Activated T-cell treated with anti-CD3 and anti-CD28 coated beads, Interleukin-2, amount 50 U/mL, for 4 hours (primary cell): ENCODE measurements at regions not wholly inside any gene's neighbourhood (a gene's known extent, or its start where the extent isn't known, plus 50 kb on each side); places are given as distances from the start of the nearest gene placed in this dataset.

ENCODE experiments used
- ATAC-seq, 2 donors: fragments of 200-7000 bp; cut with Tn5 transposase; one replicate each; pipeline ENCODE4 v1.10.0; 2021
- DNase-seq: peaks from one replicate; pipeline ENCODE4 v3.0.0-alpha.2; 2020
- H3K27me3 Mint-ChIP-seq: one replicate; pipeline ENCODE4 v1.8.0; 2021; ENCODE audit warnings: low read depth, mixed read lengths
- H3K36me3 Mint-ChIP-seq: one replicate; pipeline ENCODE4 v1.8.0; 2022; ENCODE audit warnings: mixed read lengths; ENCODE audit not compliant: insufficient read depth
- H3K4me1 Mint-ChIP-seq: one replicate; pipeline ENCODE4 v1.8.0; 2021; ENCODE audit warnings: low read depth, mixed read lengths
- H3K4me3 Mint-ChIP-seq: one replicate; pipeline ENCODE4 v1.8.0; 2021; ENCODE audit warnings: mild to moderate bottlenecking, moderate library complexity, mixed read lengths
- H3K9me3 Mint-ChIP-seq: one replicate; pipeline ENCODE4 v1.8.0; 2021; ENCODE audit warnings: mixed read lengths

GRCh38 chr9:108456903-108457302, 398.9 kb downstream of the ACTL7B start:
- DNase-seq (no peak), ATAC-seq (no peak)
- Mint-ChIP-seq H3K4me3 (no peak overlapping the region), H3K9me3 (no peaks in the 10 kb centered on the region), H3K4me1 (no peaks in the 10 kb centered on the region), H3K36me3 (no peaks in the 10 kb centered on the region), H3K27me3 (no peaks in the 10 kb centered on the region)

- Mint-ChIP-seq H3K4me1 (no peaks in the 10 kb centered on the region), H3K27me3 (peaks cover 3% of the 10 kb centered on the region), H3K9me3 (peaks cover 3% of the 10 kb centered on the region), H3K4me3 (no peak overlapping the region), H3K36me3 (no peaks in the 10 kb centered on the region)
- DNase-seq (no peak), ATAC-seq (no peak)
Measured at GRCh38 chr9:108445431-108446071, 410.2 kb downstream of the ACTL7B start.

- Mint-ChIP-seq H3K36me3 (no peaks in the 10 kb centered on the region), H3K4me3 (no peak overlapping the region), H3K4me1 (no peaks in the 10 kb centered on the region), H3K27me3 (peaks cover 3% of the 10 kb centered on the region), H3K9me3 (peaks cover 3% of the 10 kb centered on the region)
- ATAC-seq: no peak
- no peak for DNase-seq
Measured at GRCh38 chr9:108444400-108445358, 411.1 kb downstream of the ACTL7B start.

- no peaks in the 10 kb centered on the region for H3K27me3 Mint-ChIP-seq
- DNase-seq: no peak
- H3K4me3 Mint-ChIP-seq: no peak overlapping the region
- no peak for ATAC-seq
- peaks cover 6% of the 10 kb centered on the region for H3K9me3 Mint-ChIP-seq
- H3K36me3 Mint-ChIP-seq: no peaks in the 10 kb centered on the region
- H3K4me1 Mint-ChIP-seq: no peaks in the 10 kb centered on the region
Measured at GRCh38 chr9:108443741-108444140, 412.0 kb downstream of the ACTL7B start.

GRCh38 chr9:108443019-108443633, 412.7 kb downstream of the ACTL7B start:
- Mint-ChIP-seq H3K4me3 (no peak overlapping the region), H3K27me3 (no peaks in the 10 kb centered on the region), H3K36me3 (no peaks in the 10 kb centered on the region), H3K9me3 (peaks cover 9% of the 10 kb centered on the region), H3K4me1 (no peaks in the 10 kb centered on the region)
- DNase-seq: no peak
- no peak for ATAC-seq

GRCh38 chr9:108442627-108443018, 413.2 kb downstream of the ACTL7B start:
- Mint-ChIP-seq H3K4me3 (no peak overlapping the region), H3K4me1 (no peaks in the 10 kb centered on the region), H3K9me3 (peaks cover 9% of the 10 kb centered on the region), H3K27me3 (no peaks in the 10 kb centered on the region), H3K36me3 (no peaks in the 10 kb centered on the region)
- DNase-seq (no peak), ATAC-seq (no peak)

GRCh38 chr9:108441726-108442125, 414.1 kb downstream of the ACTL7B start:
- Mint-ChIP-seq H3K36me3 (no peaks in the 10 kb centered on the region), H3K27me3 (no peaks in the 10 kb centered on the region), H3K4me3 (no peak overlapping the region), H3K4me1 (no peaks in the 10 kb centered on the region), H3K9me3 (peaks cover 9% of the 10 kb centered on the region)
- ATAC-seq (no peak), DNase-seq (no peak)

GRCh38 chr9:108441251-108441650, 414.5 kb downstream of the ACTL7B start:
- no peak overlapping the region for H3K4me3 Mint-ChIP-seq
- no peaks in the 10 kb centered on the region for H3K27me3 Mint-ChIP-seq
- H3K4me1 Mint-ChIP-seq: no peaks in the 10 kb centered on the region
- ATAC-seq (no peak), DNase-seq (no peak)
- H3K36me3 Mint-ChIP-seq: no peaks in the 10 kb centered on the region
- H3K9me3 Mint-ChIP-seq: peaks cover 11% of the 10 kb centered on the region

- DNase-seq (no peak), ATAC-seq (no peak)
- no peaks in the 10 kb centered on the region for H3K27me3 Mint-ChIP-seq
- no peaks in the 10 kb centered on the region for H3K4me1 Mint-ChIP-seq
- H3K9me3 Mint-ChIP-seq: peaks cover 8% of the 10 kb centered on the region
- no peak overlapping the region for H3K4me3 Mint-ChIP-seq
- no peaks in the 10 kb centered on the region for H3K36me3 Mint-ChIP-seq
Measured at GRCh38 chr9:108439947-108440346, 415.8 kb downstream of the ACTL7B start.

GRCh38 chr9:108437656-108438055, 418.1 kb downstream of the ACTL7B start:
- no peaks in the 10 kb centered on the region for H3K36me3 Mint-ChIP-seq
- H3K9me3 Mint-ChIP-seq: peaks cover 8% of the 10 kb centered on the region
- ATAC-seq (no peak), DNase-seq (no peak)
- no peaks in the 10 kb centered on the region for H3K4me1 Mint-ChIP-seq
- no peaks in the 10 kb centered on the region for H3K27me3 Mint-ChIP-seq
- H3K4me3 Mint-ChIP-seq: no peak overlapping the region

- DNase-seq: no peak
- peaks cover 18% of the 10 kb centered on the region for H3K9me3 Mint-ChIP-seq
Measured at GRCh38 chr9:108436448-108436847, 419.3 kb downstream of the ACTL7B start.

GRCh38 chr9:108434502-108434901, 421.3 kb downstream of the ACTL7B start:
- Mint-ChIP-seq H3K4me1 (no peaks in the 10 kb centered on the region), H3K9me3 (peaks cover 29% of the 10 kb centered on the region), H3K4me3 (no peak overlapping the region), H3K27me3 (no peaks in the 10 kb centered on the region), H3K36me3 (no peaks in the 10 kb centered on the region)
- ATAC-seq (no peak), DNase-seq (no peak)

More at GRCh38 chr9:108436448-108436847, 419.3 kb downstream of the ACTL7B start:
- Mint-ChIP-seq H3K4me3 (no peak overlapping the region), H3K4me1 (no peaks in the 10 kb centered on the region), H3K36me3 (no peaks in the 10 kb centered on the region), H3K27me3 (no peaks in the 10 kb centered on the region)
- no peak for ATAC-seq

- Mint-ChIP-seq H3K4me1 (no peaks in the 10 kb centered on the region), H3K4me3 (no peak overlapping the region), H3K36me3 (no peaks in the 10 kb centered on the region), H3K9me3 (peaks cover 28% of the 10 kb centered on the region), H3K27me3 (no peaks in the 10 kb centered on the region)
- DNase-seq: no peak
- ATAC-seq: no peak
Measured at GRCh38 chr9:108434036-108434435, 421.8 kb downstream of the ACTL7B start.

GRCh38 chr9:108430655-108431054, 425.1 kb downstream of the ACTL7B start:
- DNase-seq: no peak
- H3K4me3 Mint-ChIP-seq: no peak overlapping the region
- peaks cover 25% of the 10 kb centered on the region for H3K9me3 Mint-ChIP-seq
- ATAC-seq: no peak
- H3K27me3 Mint-ChIP-seq: no peaks in the 10 kb centered on the region
- H3K36me3 Mint-ChIP-seq: no peaks in the 10 kb centered on the region
- no peaks in the 10 kb centered on the region for H3K4me1 Mint-ChIP-seq
